Left ventricle myocardium inferior (tissue), 1 donor: ENCODE measurements at regions not wholly inside any gene's neighbourhood (a gene's known extent, or its start where the extent isn't known, plus 50 kb on each side); places are given as distances from the start of the nearest gene placed in this dataset.

ENCODE experiments used
- DNase-seq: peaks from one replicate; pipeline ENCODE4 v3.0.0-alpha.2; 2020
- H3K27ac ChIP-seq: fragments of 200-600 bp; replicated peaks from 2 replicates; pipeline ENCODE4 v1.8.0; 2021
- H3K27me3 ChIP-seq: fragments of 200-600 bp; 2 replicates; pipeline ENCODE4 v1.8.0; 2021; ENCODE audit warnings: low read depth
- H3K36me3 ChIP-seq: fragments of 200-600 bp; 2 replicates; pipeline ENCODE4 v1.8.0; 2021
- H3K4me1 ChIP-seq: fragments of 200-600 bp; 2 replicates; pipeline ENCODE4 v1.8.0; 2021
- H3K4me3 ChIP-seq: fragments of 200-600 bp; 2 replicates; pipeline ENCODE4 v1.8.0; 2021; ENCODE audit warnings: mild to moderate bottlenecking, moderate library complexity
- H3K9me3 ChIP-seq: fragments of 200-600 bp; replicated peaks from 2 replicates; pipeline ENCODE4 v1.8.0; 2021
- CTCF ChIP-seq: fragments of 200-600 bp; IDR thresholded peaks from 2 replicates; pipeline ENCODE4 v1.8.0; 2021; ENCODE audit warnings: antibody characterized with exemption, mild to moderate bottlenecking, borderline replicate concordance
- intact Hi-C: fragments of 100-400 bp; cut with micrococcal nuclease; formaldehyde crosslinking; loops from one replicate; pipeline ENCODE4 v1.11.0; 2022
- donor health status: DM: no; HTN: yes; CAD: no; lungs with severe emphysema.

- Histone ChIP-seq H3K36me3 (no peaks in the 10 kb centered on the region), H3K27me3 (no peaks in the 10 kb centered on the region), H3K27ac (no peak overlapping the region), H3K9me3 (no peaks in the 10 kb centered on the region), H3K4me1 (peaks cover 9% of the 10 kb centered on the region), H3K4me3 (no peak overlapping the region)
- intact Hi-C loops, result no loop called here
- no peak for TF ChIP-seq CTCF
- no peak for DNase-seq
Observed at GRCh38 chr3:170740285-170740684, 129.7 kb downstream of the RPL22L1 start.

GRCh38 chr3:170739410-170739809 is 130.6 kb downstream of the RPL22L1 start:
- Histone ChIP-seq H3K4me1 (peaks cover 9% of the 10 kb centered on the region), H3K4me3 (no peak overlapping the region), H3K27ac (no peak overlapping the region), H3K9me3 (no peaks in the 10 kb centered on the region), H3K36me3 (no peaks in the 10 kb centered on the region), H3K27me3 (no peaks in the 10 kb centered on the region)
- intact Hi-C loops, result no loop called here
- DNase-seq, result no peak
- TF ChIP-seq CTCF, result no peak

- no peaks in the 10 kb centered on the region for H3K9me3 ChIP-seq
- no peak for TF ChIP-seq CTCF
- intact Hi-C loops, result no loop called here
- no peak for DNase-seq
- H3K4me3 ChIP-seq, result no peak overlapping the region
- H3K27me3 ChIP-seq, result no peaks in the 10 kb centered on the region
- peaks cover 9% of the 10 kb centered on the region for H3K4me1 ChIP-seq
- no peak overlapping the region for H3K27ac ChIP-seq
- no peaks in the 10 kb centered on the region for H3K36me3 ChIP-seq
Observed at GRCh38 chr3:170738766-170739165, 131.2 kb downstream of the RPL22L1 start.

- TF ChIP-seq CTCF, result no peak
- H3K27me3 ChIP-seq, result no peaks in the 10 kb centered on the region
- peaks cover 9% of the 10 kb centered on the region for H3K4me1 ChIP-seq
- no peaks in the 10 kb centered on the region for H3K9me3 ChIP-seq
- H3K27ac ChIP-seq, result no peak overlapping the region
- no peak for DNase-seq
- no peak overlapping the region for H3K4me3 ChIP-seq
- intact Hi-C loops, result no loop called here
- H3K36me3 ChIP-seq, result no peaks in the 10 kb centered on the region
Observed at GRCh38 chr3:170737498-170738162, 132.4 kb downstream of the RPL22L1 start.

- DNase-seq, result no peak
- H3K4me1 ChIP-seq, result peaks cover 3% of the 10 kb centered on the region
- H3K27me3 ChIP-seq, result no peaks in the 10 kb centered on the region
- H3K9me3 ChIP-seq, result no peaks in the 10 kb centered on the region
- no peaks in the 10 kb centered on the region for H3K36me3 ChIP-seq
- intact Hi-C loops, result no loop called here
- H3K27ac ChIP-seq, result no peak overlapping the region
- no peak overlapping the region for H3K4me3 ChIP-seq
- no peak for TF ChIP-seq CTCF
Observed at GRCh38 chr3:170735821-170736220, 134.2 kb downstream of the RPL22L1 start.

- no peak overlapping the region for H3K4me3 ChIP-seq
- TF ChIP-seq CTCF, result no peak
- no peak overlapping the region for H3K27ac ChIP-seq
- no peaks in the 10 kb centered on the region for H3K4me1 ChIP-seq
- H3K27me3 ChIP-seq, result peaks cover 5% of the 10 kb centered on the region
- H3K9me3 ChIP-seq, result no peaks in the 10 kb centered on the region
- H3K36me3 ChIP-seq, result no peaks in the 10 kb centered on the region
- intact Hi-C loops, result no loop called here
- DNase-seq, result no peak
Observed at GRCh38 chr3:170734735-170735065, 135.3 kb downstream of the RPL22L1 start.
